Stimulated activated CD4-positive, alpha-beta T cell treated with anti-CD3 and anti-CD28 coated beads, Interleukin-2, amount 100 ng/mL, for 4 hours (primary cell): ENCODE measurements at regions not wholly inside any gene's neighbourhood (a gene's known extent, or its start where the extent isn't known, plus 50 kb on each side); places are given as distances from the start of the nearest gene placed in this dataset.

Source experiments
- DNase-seq: peaks from one replicate; pipeline ENCODE4 v3.0.0-alpha.2; 2020; ENCODE audit warnings: low read depth

DNA sequence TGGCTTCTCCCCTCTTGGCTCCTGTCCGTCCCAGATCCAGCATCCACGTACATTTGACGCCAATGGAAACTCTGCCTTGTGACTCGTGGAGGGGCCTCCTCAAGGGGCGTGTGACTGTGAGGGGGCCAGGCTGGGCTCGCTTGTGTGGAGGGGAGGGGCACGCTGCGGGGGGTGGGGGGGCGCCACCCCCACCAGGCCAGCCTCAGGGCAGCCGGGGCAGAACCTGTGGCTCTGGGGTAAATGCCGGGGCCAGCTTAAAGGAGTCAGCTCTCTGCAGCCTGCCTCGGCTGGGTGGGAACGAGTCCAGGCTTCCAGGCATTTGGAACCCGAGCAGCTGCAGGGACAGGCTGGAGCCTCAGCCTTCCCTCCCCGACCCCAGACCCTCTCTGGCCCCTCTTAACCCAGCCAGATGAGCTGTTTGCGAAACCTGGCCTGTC lies 94.1 kb downstream of the SIK1 start:
- DNase-seq = no peak

DNA sequence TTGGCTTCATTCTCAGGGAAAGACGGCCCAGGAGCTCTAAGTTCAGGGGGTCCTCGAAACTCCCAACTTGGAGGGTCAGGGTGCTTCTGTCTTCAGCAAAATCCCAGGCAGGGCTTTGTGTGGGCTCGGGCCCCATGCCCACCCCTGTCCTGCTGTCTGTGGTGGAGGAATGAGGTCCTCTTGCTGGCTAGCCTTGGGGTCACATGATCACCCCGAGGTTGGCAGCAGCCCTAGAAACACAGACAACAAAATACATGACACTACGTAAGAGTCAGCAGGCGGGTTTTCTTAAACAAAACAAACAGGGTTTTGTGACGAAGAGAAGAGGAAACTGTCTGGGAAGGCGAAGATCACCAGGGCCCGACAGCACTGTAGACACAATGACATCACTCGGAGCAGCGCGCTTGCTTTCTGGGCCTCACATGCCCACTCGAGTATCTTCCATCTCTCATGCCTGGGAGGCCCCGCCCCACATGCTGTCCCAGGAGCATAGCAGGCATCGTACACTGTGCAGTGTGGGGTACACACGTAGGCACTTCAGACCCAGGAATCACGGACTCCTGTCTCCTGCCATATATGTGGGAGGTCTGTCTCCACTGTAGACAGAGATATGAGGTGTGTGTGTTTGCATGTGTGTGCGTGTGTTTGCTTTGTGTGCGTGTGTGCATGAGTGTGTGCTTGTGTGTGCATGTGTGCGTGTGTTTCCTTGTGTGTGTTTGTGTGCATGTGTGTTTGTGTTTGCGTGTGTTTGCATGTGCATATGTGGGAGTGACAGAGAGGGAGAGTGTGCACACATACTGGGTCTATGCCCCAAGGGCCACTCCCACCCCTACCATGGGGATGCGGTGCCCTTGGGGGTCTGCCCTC lies 94.7 kb downstream of the SIK1 start:
- DNase-seq = no peak

DNA sequence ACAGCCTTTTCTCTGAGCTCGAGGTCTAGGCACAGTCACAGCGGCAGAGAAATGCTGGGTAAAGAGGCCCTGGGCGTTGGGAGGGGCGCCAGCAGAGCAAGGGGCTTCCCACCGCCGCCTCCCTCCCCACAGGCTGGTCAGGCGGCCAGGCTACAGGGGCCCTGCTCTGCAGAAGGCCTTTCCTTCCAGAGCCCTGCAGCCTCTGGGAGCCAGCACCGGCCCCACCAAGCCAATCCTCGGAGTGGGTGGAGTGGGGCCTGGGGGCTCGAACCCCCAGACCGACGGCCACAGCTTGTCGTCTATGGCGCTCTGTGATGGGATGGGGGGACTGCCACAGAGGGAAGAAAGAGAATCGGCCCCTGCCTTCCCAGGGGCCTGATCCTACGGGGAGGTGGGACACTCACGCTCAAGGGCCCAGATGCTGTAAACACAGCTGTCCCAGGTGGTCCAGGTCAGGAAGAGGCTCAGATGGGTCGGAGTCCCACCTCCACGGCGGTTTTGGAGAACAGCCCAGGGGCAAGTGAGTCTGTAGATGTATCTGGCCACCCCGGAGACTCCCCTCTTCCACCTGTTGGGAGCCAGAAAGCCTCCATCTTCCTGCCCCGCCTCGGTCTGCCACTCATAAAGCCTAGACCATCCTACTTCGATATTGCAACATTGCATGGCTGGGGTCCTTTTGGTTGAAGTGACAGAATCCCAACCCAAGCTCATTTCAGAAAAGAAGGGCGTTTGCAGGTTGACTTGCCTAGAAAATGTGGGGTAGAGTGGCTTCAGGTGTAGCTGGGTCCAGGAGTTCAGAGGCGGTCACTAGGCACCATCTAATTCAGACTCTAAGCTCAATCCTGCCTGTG lies 95.6 kb downstream of the SIK1 start:
- no peak for DNase-seq

DNA sequence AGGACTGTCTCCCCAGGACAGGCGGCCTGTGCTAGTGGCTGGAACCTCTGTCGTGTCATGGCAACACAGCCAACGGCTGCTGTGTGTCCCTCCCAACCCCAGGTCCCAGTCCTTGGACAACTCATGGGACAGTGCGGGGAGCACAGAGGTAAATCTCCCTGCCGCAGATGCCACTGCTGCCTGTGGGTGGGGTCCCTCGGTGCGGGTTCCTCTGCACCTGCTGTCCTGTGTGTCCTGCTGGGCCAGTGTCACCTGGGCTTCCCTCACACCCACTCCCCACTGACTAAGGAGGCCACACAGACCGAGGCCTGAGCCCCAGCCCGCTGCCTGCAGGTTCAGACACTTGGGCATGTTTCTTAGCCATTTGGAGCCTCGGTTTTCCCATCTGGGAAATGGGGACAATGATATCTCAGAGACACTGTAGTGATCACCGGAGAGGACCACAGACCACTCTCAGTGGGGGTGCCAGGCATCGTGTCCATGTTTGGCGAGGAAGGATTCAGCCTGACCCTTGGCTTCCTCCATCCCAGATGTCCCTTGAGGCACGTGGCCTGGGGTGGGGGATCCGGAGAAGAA lies 96.5 kb downstream of the SIK1 start:
- DNase-seq = no peak

DNA sequence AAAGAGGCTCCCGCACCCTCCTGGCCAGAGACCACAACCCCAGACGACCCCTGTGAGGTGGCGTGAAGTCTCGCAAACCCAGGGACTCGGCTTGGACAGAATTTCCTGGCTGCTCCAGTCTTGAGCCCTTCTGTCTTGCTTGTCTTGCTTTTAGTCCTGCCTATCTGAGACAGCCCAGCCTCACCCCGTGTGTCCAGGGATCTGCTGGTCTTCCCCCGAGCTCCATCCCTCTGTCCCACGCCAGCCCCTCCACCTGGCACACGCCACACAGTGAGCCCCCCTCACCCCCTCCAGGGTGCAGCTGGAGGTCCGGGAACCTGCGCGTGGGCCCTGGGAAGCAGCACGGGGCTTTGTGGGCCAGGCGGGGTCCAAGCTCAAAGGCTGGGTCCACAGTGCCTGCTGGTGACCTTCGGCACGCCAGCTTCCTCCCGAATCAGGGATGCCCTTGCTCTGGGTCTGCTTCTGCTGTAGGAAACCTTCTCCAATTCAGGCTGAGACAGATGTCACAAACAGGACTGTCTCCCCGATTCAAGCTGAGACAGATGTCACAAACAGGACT lies 97.1 kb downstream of the SIK1 start:
- no peak for DNase-seq

DNA sequence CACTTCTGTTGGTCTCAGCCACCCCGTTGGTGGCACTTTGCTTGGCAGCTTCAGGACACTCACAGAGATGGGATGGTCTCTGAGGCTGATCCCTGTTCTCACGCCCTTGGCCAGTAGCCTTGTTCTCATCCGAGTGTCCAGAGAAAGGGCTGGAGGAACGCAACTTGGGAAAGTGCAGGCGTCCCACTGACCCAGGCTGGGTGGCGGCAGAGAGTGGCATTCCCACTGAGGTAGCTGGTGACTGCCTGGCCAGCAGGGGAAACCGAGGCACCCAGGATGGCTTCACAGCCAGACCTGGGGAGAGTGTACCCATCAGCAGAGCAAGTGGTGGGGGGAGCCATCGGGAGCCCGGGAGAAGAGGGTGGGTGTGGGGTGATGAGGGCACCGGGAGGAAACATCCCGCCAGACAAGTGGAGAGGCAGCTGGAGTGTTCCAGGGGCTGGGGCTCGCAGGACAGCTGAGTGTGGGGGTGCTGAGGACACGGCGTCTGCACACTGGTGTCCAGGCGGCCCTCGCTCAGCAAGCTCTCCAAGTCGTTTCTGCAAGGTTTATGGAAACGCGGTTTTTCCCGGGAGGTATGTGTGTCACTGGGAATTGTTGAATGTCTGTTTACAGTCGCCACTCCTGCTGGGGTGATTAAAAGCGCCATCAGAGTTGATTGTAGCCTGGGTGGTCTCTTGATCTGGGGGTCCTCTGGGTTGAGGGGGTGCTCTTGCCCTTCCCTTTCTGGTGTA lies 97.8 kb downstream of the SIK1 start:
- DNase-seq = no peak

DNA sequence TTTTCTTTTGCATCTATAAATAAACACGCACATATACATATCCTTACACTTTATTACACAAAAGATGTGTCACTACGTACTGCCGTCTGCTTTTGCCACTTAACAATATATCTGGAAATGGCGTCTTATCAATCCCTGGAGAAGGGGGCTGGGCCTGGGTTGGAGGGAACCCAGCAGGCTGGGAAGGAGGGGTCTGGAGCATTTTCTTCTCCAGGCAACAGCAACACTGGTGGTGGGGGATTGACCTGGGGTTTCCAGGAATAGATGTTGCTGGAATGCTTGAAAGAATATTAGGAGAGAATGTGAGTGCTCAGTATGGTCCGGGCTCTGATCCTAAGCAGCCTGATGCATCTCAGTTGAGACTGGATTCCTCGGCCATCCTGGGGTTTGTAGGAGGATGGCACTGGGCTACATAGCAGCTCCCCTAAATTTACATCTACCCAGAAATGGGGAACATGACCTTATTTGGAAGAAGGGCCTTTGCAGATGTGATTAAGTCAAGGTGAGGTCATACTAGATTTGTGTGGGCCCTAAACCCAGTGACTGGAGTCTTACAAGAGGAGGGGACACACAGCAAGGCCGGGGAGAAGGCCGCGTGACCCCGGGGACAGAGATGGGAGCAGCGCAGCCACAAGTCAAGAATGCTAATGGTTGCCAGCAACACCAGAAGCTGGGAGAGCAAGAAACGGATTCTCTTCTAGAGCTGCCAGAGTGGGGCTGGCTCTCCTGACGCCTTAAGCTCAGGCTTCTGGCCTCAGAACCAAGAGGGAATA lies 98.6 kb downstream of the SIK1 start:
- no peak for DNase-seq

DNA sequence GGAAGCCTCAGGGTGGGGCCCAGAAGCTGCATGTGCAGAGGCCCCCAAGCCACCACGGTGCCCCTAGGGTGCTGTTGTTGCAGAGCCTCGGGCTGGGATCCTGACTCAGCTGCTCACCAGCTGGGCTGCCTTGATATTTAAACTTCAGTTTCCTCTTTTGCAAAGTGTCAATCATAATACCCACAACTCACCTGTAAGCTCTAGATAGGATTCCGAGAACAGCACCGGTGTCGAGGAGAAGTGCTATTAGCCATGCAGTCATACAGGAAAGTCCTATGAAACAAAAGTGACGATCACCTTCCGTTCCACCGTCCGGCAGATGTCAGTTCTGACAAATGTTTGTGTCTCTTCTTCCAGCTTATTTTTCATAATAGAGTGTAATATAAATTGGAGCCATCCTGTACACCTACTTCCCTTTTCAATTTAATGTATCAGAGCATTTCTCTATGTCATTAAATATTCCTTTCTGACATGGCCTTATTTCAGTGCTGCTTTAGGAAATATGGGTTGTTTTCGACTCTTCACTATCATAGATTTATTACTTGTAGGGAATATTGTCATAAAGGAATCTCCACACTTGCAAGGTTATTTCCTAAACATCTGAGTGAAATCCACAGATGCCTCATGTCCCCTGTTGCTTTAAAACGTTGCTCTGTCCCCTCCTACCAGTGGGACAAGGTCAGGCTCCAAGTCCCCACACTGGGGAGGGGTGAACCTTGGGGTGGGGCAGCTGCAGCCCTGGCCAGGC lies 100.8 kb downstream of the SIK1 start:
- no peak for DNase-seq

DNA sequence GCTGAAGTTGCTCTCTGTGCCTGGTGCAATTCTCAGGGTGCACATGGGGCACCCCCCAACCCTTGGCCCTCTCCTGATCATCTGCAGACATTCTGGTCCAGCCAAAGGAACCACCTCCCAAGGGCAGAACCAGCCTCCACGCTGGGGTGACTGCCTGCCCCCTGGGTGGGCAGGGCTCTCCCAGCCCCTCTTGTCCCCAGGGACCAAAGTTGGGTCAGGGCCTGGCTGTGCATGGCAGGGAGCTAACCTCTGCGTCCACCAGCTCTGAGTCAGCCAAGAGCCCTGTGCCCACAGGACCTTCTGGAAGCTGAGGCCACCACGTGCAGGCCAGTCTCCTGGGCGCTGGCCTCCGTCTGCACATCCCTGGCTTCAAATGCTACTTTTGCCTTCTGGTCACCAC lies 101.9 kb downstream of the SIK1 start:
- no peak for DNase-seq

DNA sequence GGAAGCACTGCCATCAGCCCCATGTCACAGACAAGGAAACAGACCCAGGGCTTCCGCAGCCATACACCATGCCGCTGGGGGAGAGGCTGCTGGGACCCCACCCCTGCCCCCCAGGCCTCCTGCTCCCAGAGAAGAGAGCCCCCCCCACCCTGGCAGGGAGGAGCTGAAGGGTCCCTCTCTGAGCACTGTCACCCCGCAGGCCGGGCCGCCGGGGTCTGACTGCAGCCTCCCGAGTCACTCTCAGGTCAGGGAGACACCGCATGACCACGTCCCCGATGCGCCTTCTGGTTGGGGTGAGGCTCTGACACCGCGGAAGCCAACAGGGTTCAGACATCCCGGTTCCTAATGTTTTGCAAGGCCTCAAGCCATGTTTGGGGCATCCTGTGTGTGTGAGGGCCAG lies 102.3 kb downstream of the SIK1 start:
- no peak for DNase-seq

DNA sequence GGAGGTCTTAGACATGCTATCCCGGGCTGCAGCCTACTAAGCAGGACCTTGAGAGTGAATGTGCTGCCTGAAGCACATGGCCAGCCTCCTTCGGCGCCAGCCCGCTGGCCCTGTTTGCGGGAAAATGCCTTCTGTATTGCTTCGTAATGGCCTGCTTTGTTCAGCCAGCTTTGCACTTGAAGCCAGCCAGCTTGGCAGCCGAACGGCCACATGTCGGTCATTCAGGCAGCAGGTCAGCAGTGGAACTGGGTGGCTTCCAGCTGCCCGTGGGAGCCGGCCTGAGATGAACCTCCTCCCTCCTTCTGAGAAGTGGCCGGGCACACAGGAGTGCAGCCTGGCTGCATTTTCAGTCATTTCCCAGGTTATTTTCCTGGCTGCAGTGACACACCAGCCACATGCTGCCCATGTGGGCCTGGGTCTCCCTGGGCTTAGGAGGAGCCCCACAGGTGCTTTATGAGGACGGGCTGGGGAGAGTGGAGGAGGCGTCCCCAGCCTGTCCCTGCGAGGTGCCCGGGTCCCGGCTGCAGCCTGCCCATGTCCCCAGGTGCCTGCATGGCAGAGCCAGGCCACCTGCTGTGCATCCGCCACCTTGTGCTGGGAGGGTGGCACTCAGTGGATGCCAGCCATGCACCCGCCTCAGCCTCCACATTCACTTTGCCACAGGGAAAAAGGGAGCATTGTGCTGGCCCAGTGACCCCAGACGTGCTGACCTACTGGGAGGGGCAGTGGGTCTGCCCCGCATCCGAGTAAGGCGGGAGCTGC lies 103.5 kb downstream of the SIK1 start:
- no peak for DNase-seq

DNA sequence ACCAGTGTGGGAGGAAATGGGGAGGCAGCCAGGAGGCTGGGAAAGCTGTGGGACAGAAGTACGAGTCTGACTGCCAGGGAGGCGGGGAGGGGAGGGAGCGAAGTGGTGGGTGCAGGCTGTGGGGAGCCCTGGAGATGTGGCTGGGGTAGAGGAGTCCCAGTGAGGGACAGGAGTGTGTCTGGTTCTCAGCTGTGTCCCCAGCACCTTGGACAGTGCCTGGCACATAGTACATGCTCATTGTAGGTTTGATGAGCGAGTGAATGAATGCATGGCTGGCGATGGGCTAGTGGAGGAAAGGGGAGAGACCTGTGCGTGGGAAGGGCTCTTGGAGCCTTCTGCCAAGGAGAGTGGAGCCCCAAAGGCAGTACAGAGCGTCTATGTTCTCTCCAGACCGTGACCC lies 104.1 kb downstream of the SIK1 start:
- DNase-seq = no peak

DNA sequence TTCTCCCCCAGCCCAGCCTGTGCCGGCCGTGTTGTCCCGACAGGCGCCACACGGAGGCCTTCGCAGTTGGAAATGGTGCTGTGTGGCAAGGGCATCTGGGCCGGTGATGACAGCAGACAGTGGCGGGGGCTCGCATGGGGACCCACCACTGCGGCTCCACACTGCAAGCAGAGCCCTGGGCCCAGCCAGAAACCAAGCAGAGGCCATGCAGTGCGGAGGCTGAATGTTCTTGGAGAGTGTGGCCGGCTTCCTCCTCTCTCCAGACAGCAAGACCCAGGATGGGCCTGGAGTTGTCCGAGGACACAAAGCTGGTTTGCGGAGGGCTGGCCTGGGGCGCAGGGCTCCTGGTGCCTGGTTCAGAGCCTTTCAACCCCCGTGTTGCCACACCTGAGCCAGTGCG lies 104.6 kb downstream of the SIK1 start:
- DNase-seq = no peak

DNA sequence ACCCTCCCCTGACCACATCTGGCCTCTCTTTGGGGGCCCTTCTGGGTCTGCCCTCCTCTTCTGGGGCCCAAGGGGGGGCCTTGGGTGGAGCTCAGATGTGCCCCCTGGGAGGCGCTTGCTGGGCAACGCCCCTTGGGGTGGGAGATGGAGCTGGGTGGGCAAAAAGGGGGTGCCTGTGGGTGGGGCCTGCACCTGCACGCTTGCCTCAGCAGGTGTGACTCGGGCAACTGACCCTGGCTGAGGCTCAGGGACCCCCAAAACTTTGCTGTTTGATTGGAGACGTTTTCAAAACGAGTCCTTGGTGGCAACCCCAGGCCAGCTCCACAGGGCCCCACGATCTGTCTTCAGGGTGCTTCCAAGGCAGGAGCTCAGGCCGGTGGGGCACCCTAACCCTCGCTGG lies 105.3 kb downstream of the SIK1 start:
- no peak for DNase-seq

DNA sequence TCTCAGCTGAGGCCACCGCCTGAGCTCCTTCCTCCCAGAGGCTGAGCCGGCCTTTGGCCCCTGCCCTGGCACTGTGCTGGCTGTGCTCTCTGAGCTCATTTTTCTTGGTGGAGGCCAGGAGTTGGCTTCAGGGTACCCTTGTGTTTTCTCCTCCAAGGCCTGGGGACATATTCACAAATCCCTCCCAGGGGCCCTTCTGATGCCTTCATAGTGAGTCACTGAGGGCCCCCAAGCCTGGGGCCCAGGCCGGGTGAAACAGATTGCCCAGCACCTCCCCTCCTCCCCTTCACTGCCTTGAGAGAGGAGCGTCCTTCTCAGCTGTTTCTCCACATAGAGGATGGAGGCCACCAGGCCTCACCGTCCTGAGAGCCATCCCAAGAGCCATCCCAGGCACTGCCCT lies 105.8 kb downstream of the SIK1 start:
- no peak for DNase-seq

DNA sequence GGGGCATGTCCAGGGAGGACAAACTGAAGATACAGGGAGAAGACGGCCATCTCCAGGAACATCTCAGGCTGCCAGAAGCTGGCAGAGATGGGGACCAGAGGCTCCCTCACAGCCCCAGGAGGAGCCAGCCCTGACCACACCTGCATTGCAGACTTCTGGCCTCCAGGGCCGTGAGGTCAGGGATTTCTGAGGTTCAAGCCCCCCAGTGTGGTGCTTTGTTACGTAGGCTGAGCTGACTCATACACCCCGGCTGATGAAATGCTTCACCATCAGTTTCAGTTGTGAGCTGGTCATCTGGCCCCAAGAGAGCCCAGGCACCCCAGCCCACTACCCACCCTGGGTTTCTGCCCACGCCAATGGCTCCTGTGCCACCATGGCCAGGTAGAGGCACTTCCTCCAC lies 106.4 kb downstream of the SIK1 start:
- DNase-seq = no peak

DNA sequence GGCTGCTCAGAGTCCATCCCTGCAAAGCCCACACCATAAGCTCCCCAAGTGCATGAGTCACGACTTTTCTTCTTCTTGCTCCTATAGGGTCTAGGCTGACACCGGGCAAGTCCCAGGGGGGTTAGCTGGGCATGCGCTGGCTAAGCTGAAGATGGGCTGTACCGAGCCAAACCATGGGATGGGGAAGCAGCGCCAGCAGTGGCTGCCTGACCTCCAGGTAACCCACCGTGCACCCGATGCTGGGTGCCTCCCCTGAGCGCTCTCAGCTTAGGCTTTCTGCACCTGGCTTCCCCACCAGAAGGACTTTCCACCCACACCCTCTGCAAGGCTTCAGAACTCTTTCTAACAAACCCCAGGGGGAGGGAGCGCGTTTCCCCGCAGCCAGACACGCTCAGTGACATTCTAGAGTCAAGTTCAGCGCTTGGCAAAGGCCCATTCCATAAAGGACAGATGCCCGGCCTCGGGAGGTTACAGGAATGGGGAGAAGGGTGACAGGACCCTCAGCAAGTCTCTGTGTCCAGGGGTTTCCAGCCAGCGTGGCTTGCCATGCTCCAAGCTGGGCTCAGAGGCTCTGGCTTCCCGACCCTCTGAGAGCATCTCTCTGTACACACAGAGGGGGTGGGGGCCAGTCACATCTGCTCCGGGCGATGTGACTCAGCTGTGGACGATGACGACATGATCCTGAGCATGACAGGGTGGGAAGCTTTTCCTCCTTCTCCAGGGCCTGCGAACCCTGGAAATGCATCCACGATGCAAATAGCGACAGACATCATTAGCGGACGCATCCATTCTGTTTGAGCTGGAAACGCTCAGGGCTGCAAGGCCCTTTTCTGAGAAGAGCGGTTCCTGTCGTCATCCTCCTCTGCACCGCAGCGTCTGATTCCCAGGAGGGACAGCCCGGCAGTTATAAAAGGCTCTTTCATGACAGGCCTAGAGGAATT lies 107.8 kb downstream of the SIK1 start:
- DNase-seq = no peak

DNA sequence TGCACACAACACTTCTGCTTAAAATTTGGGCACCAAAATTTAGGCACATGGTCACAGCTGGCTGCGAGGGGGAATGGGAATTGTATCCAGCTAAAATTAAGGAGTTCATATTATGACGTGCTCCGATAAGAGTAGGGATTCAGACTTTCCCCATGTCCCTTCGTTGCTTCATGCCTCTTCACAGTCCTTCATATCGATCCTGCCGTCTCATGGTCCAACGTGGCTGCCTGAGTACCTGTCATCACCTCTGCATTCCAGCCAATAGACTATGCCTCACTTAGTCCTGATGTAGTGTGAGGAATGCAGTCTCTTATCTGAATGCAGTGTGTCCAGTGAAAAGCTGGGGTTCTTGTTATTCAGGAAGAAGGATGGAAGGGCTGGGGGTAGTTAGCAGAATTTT lies 108.6 kb downstream of the SIK1 start:
- no peak for DNase-seq

DNA sequence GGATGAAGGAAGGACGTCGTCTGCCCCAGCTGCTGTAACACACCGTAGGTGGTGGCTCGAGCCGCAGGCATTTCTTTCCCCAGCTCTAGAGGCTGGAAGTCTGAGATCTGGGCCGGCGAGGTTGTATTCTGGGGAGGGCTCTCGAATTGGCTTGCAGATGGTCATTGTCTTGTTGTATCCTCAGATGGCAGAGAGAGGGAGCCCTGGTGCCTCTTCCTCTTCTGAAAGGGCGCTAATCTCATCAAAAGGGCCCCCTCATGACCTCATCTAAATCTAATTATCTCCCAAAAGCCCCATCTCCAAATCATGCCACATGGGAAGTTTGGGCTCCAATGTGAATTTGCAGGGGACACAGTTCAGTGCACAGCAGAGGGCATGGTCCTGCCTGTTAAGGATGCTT lies 109.0 kb downstream of the SIK1 start:
- no peak for DNase-seq
